K562 (cell line): ENCODE measurements at regions not wholly inside any gene's neighbourhood (a gene's known extent, or its start where the extent isn't known, plus 50 kb on each side); places are given as distances from the start of the nearest gene placed in this dataset.
"Not testable (repeated sequence)": the region's sequence is repeated elsewhere in the genome, so short reads cannot be mapped to it uniquely, and the experiment has no call there.

Source experiments
- ATAC-seq: fragments of 200-7000 bp; cut with Tn5 transposase; 3 replicates; pipeline ENCODE4 v1.9.1; 2020; ENCODE audit warnings: moderate library complexity
- BruUV-seq: library from RNA; stranded (reverse); fragments of 400-500 nt; replicated peaks from 2 replicates; lab custom pipeline; 2021; lab: Mats Ljungman, UMichigan
- CTCF ChIA-PET: fragments of 300-600 bp; formaldehyde crosslinking; extraction: SDS; loops from one replicate; lab custom pipeline; 2021; ENCODE audit warnings: low intra/inter-chr PET ratio; lab: Yijun Ruan, JAX
- POLR2A ChIA-PET: fragments of 300-600, 350-650 bp; sonication (Branson Sonifier 250); formaldehyde crosslinking; extraction: SDS; loops from one replicate; lab custom pipeline; 2021; ENCODE audit warnings: antibody characterized with exemption, inconsistent platforms; lab: Yijun Ruan, JAX
- DNase-seq, 4 experiments: peaks; one replicate each; pipeline versions ENCODE4 v3.0.0 to v3.0.0-alpha.2; 2011 to 2018; ENCODE audit warnings: low spot score in 3 of 4, mixed read lengths in 3 of 4; ENCODE audit errors: extremely low read depth in 1 of 4
- FAIRE-seq: peaks from 2 replicates; lab custom pipeline; 2011; peaks lifted over from hg19 to GRCh38; lab: Jason Lieb, UNC
- H2AFZ ChIP-seq: 2 replicates; pipeline ENCODE4 v1.6.0; 2011; ENCODE audit warnings: low read depth, low read length, control low read depth, inconsistent platforms
- H3K27ac ChIP-seq: fragments of 200-600 bp; 3 replicates; pipeline ENCODE4 v1.8.0; 2011; ENCODE audit warnings: low read depth, mild to moderate bottlenecking, control low read depth, inconsistent platforms, low read length, moderate library complexity, mixed read lengths; ENCODE audit errors: extremely low read depth
- H3K27me3 ChIP-seq, 2 experiments: fragments of 300-600 bp in 1 of 2; 2 replicates in 1 of 2; 3 replicates in 1 of 2; pipeline versions ENCODE4 v1.6.0 to v1.8.0; 2011; ENCODE audit warnings: inconsistent platforms in 2 of 2, low read length in 2 of 2, mild to moderate bottlenecking in 1 of 2, mixed read lengths in 1 of 2, moderate library complexity in 1 of 2; ENCODE audit not compliant: control insufficient read depth in 2 of 2, insufficient read depth in 2 of 2
- H3K36me3 ChIP-seq: fragments of 300-600 bp; 3 replicates; pipeline ENCODE4 v1.8.0; 2011; ENCODE audit warnings: mild to moderate bottlenecking, low read length, inconsistent platforms; ENCODE audit not compliant: control insufficient read depth, insufficient read depth
- H3K4me1 ChIP-seq, 2 experiments: fragments of 200-600 bp in 1 of 2; replicated peaks in 1 of 2; 2 replicates in 1 of 2; 3 replicates in 1 of 2; pipeline versions ENCODE4 v1.5.1 to v1.8.0; 2011; ENCODE audit warnings: inconsistent platforms in 2 of 2, low read length in 2 of 2, mild to moderate bottlenecking in 1 of 2, mixed read lengths in 1 of 2, moderate library complexity in 1 of 2; ENCODE audit not compliant: control insufficient read depth in 2 of 2, insufficient read depth in 2 of 2
- H3K4me2 ChIP-seq: 2 replicates; pipeline ENCODE4 v1.6.1; 2011; ENCODE audit warnings: low read length, control low read depth, inconsistent platforms, mixed read lengths; ENCODE audit not compliant: insufficient read depth
- H3K4me3 ChIP-seq: fragments of 200-600 bp; sonication (generic), shearing (Covaris generic); 2 replicates; pipeline ENCODE4 v1.5.1; 2016; ENCODE audit warnings: control low read depth, inconsistent platforms
- H3K79me2 ChIP-seq: fragments of 200-600 bp; 3 replicates; pipeline ENCODE4 v1.8.0; 2011; ENCODE audit warnings: low read length, inconsistent platforms; ENCODE audit not compliant: control insufficient read depth, insufficient read depth
- H3K9ac ChIP-seq, 2 experiments: 2 replicates each; pipeline versions ENCODE4 v1.6.0 to v1.6.1; 2011; ENCODE audit warnings: low read depth in 2 of 2, low read length in 2 of 2, control low read depth in 1 of 2, inconsistent platforms in 1 of 2, mild to moderate bottlenecking in 1 of 2, mixed read lengths in 1 of 2; ENCODE audit not compliant: insufficient read depth in 1 of 2
- H3K9me1 ChIP-seq: one replicate; pipeline ENCODE4 v1.6.0; 2011; ENCODE audit warnings: inconsistent platforms, mild to moderate bottlenecking, low read length, moderate library complexity; ENCODE audit not compliant: control insufficient read depth, insufficient read depth
- H3K9me3 ChIP-seq: replicated peaks from 2 replicates; pipeline ENCODE4 v1.5.1; 2011; ENCODE audit warnings: low read depth, low read length, inconsistent platforms; ENCODE audit not compliant: control insufficient read depth, insufficient read depth
- H4K20me1 ChIP-seq: replicated peaks from 2 replicates; pipeline ENCODE4 v1.6.1; 2011; ENCODE audit warnings: low read length, inconsistent platforms, mixed read lengths; ENCODE audit not compliant: control insufficient read depth, insufficient read depth
- ARHGAP35 ChIP-seq: fragments of 450-650 bp; IDR thresholded peaks from 2 replicates; pipeline ENCODE4 v1.6.1; 2018; ENCODE audit not compliant: partially characterized antibody
- ASH1L ChIP-seq: fragments of 450-650 bp; IDR thresholded peaks from 2 replicates; pipeline ENCODE4 v1.6.1; 2018; ENCODE audit warnings: borderline replicate concordance, mild to moderate bottlenecking, low read depth; ENCODE audit not compliant: partially characterized antibody
- CHD4 ChIP-seq: fragments of 200-600 bp; sonication (generic); IDR thresholded peaks from 3 replicates; pipeline ENCODE4 v1.6.1; 2012; ENCODE audit warnings: low read depth, mild to moderate bottlenecking, mixed read lengths, low read length, inconsistent platforms; ENCODE audit not compliant: insufficient read depth, insufficient replicate concordance, poor library complexity, severe bottlenecking
- JUND ChIP-seq, 2 experiments: IDR thresholded peaks; 2 replicates in 1 of 2; 3 replicates in 1 of 2; pipeline ENCODE4 v1.6.1; 2011; ENCODE audit warnings: borderline replicate concordance in 2 of 2, low read depth in 2 of 2, low read length in 2 of 2, improper control_type of control experiment in 1 of 2, missing biosample characterization in 1 of 2, missing genetic modification characterization in 1 of 2, missing genetic modification reagents in 1 of 2
- L3MBTL2 ChIP-seq: fragments of 450-650 bp; IDR thresholded peaks from 2 replicates; pipeline ENCODE4 v1.6.1; 2016; ENCODE audit warnings: mild to moderate bottlenecking, moderate library complexity
- MYBL2 ChIP-seq, 2 experiments: fragments of 450-650 bp in 1 of 2; sonication (generic) in 1 of 2; formaldehyde crosslinking in 1 of 2; IDR thresholded peaks; 2 replicates each; pipeline versions ENCODE4 v1.6.1 to v1.8.1; 2017 to 2022; ENCODE audit warnings: borderline replicate concordance in 1 of 2, inconsistent platforms in 1 of 2, low read depth in 1 of 2, mild to moderate bottlenecking in 1 of 2, missing genetic modification reagents in 1 of 2, moderate library complexity in 1 of 2
- PHF8 ChIP-seq: fragments of 200-600 bp; sonication (generic); IDR thresholded peaks from 2 replicates; pipeline ENCODE4 v1.6.1; 2012; ENCODE audit warnings: mixed run types, mild to moderate bottlenecking, inconsistent platforms, low read length, moderate library complexity, borderline replicate concordance
- RBM22 ChIP-seq: fragments of 200-400 bp; formaldehyde crosslinking; IDR thresholded peaks from 2 replicates; pipeline ENCODE4 v1.6.1; 2018; ENCODE audit warnings: low read length, low read depth; ENCODE audit not compliant: poor library complexity, severe bottlenecking
- RBM25 ChIP-seq: fragments of 200-400 bp; formaldehyde crosslinking; IDR thresholded peaks from 2 replicates; pipeline ENCODE4 v1.6.1; 2018; ENCODE audit warnings: low read length, low read depth, moderate library complexity; ENCODE audit not compliant: severe bottlenecking
- TAF9B ChIP-seq: fragments of 450-650 bp; IDR thresholded peaks from 2 replicates; pipeline ENCODE4 v1.6.1; 2018; ENCODE audit warnings: mild to moderate bottlenecking; ENCODE audit not compliant: partially characterized antibody
- ZFP30 ChIP-seq: fragments of 250-450 bp; sonication (Bioruptor Pico); IDR thresholded peaks from 2 replicates; pipeline ENCODE4 v1.8.0; 2022; ENCODE audit warnings: moderate library complexity, mild to moderate bottlenecking, inconsistent platforms, borderline replicate concordance
- ZNF146 ChIP-seq: IDR thresholded peaks from one replicate; pipeline ENCODE4 v1.6.1; 2018; ENCODE audit warnings: missing compliant biosample characterization; ENCODE audit not compliant: unreplicated experiment
- WGBS: fragments of 100-300 bp; shearing (Covaris generic); methylation state at CpG from one replicate; pipeline ENCODE4 v1.1.6; 2016; ENCODE audit warnings: low coverage, mixed read lengths; ENCODE audit not compliant: insufficient coverage; ENCODE audit errors: missing lambda C conversion rate; 5-methylcytosine and 5-hydroxymethylcytosine counted together
- in situ Hi-C: fragments of 300-500 bp; cut with MboI; formaldehyde crosslinking; loops from 4 replicates; pipeline ENCODE4 v1.15.0; 2018; ENCODE audit warnings: inconsistent platforms, mixed read lengths
- intact Hi-C: fragments of 100-400 bp; cut with micrococcal nuclease; formaldehyde crosslinking; loops from 2 replicates; pipeline ENCODE4 v1.14.2; 2022
- TF ChIP-seq, protein P1 (sequence below): sonication (generic); formaldehyde crosslinking; IDR thresholded peaks from 2 replicates; pipeline ENCODE4 v1.8.0; 2022; ENCODE audit warnings: mild to moderate bottlenecking, missing genetic modification reagents

DNA sequence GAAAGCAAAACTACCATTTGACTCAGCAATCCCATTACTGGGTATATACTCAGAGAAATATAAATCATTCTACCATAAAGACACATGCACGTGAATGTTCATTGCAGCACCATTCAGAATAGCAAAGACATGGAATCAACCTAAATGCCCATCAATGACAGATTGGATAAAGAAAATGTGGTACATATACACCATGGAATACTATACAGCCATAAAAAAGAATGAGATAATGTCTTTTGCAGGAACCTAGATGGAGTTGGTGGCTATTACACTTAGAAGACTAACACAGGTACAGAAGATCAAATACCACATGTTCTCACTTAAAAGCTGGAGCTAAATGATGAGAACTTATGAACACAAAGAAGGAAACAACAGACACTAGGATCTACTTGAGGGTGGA is 647.1 kb downstream of the MAT2B start:
- H3K9me3 ChIP-seq, H3K27me3 ChIP-seq, POLR2A ChIA-PET, H3K27ac ChIP-seq, H2AFZ ChIP-seq, BruUV-seq, H3K9ac ChIP-seq, H3K4me2 ChIP-seq, H3K4me1 ChIP-seq, in situ Hi-C loops, H3K4me3 ChIP-seq, ATAC-seq, DNase-seq, H4K20me1 ChIP-seq, H3K79me2 ChIP-seq, intact Hi-C loops, H3K9me1 ChIP-seq, CTCF ChIA-PET, H3K36me3 ChIP-seq, FAIRE-seq: not testable (repeated sequence)
- WGBS = 0% methylated on average over 1 of the region's 1 CpG
- peak; percentile 59 for TF ChIP-seq ZNF146 (CRISPR knock-in tag)
- TF ChIP-seq RBM25 = peak; percentile 12

DNA sequence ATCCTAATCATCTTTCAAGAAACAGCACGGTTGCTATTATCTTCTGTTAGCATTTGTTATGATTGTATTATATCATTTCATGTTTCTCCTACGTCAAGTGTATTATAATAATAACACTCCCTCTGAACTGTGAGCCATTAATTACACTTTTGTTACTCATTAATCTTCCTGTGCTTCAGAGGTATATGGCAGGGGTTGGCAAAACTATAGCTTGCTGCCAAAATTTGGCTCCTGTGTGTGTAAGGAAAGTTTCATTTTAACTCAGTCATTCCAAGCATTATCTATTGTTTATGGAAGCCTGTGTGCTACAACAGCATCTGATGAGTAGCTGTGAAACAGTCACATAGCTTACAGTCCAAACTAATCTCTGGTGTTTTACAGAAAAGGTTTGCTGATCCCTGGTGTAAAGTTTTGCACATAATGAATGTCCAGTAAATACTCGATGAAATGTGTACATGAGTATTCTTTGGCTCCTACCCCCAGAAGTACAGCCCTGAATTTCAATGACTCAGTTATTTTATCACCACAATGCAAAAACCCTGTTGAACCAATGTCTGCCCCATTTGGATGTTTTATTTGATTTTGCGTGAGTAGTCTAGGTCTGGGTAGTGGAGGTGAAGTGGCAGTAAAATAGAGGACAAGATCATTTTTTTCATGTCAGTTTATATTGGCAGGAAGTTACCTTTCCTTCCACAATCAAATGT is 648.2 kb downstream of the MAT2B start:
- no peak for ATAC-seq
- intact Hi-C loops (no loop called here), in situ Hi-C loops (no loop called here)
- no peaks in the 10 kb centered on the region for H3K79me2 ChIP-seq
- H3K9ac ChIP-seq = no peak overlapping the region
- DNase-seq = no peak
- no peaks in the 10 kb centered on the region for H3K9me3 ChIP-seq
- no peak overlapping the region for H3K27ac ChIP-seq
- H4K20me1 ChIP-seq = no peaks in the 10 kb centered on the region
- no peaks in the 10 kb centered on the region for H3K27me3 ChIP-seq
- no peak overlapping the region for H2AFZ ChIP-seq
- no peaks in the 10 kb centered on the region for H3K4me1 ChIP-seq
- H3K4me2 ChIP-seq = no peak overlapping the region
- H3K36me3 ChIP-seq = no peaks in the 10 kb centered on the region
- CTCF ChIA-PET = no interaction called here
- H3K9me1 ChIP-seq = no peaks in the 10 kb centered on the region
- POLR2A ChIA-PET = no interaction called here
- BruUV-seq = no TSS peak
- no peak for FAIRE-seq
- 6% methylated on average over 4 of the region's 4 CpGs for WGBS
- no peak overlapping the region for H3K4me3 ChIP-seq
- TF ChIP-seq RBM22 (no peak), TAF9B (no peak), PHF8 (no peak), MYBL2 (IDR thresholded peaks at IDR 0.05; ENCODE audit: low read depth) (no peak), MYBL2 (CRISPR knock-in tag; IDR thresholded peaks at IDR 0.05; ENCODE audit: borderline replicate concordance) (no peak), CHD4 (no peak), L3MBTL2 (no peak), ARHGAP35 (no peak), JUND (IDR thresholded peaks at IDR 0.05; ENCODE audit: borderline replicate concordance, low read depth, low read length) (no peak), JUND (tag; IDR thresholded peaks at IDR 0.05; ENCODE audit: borderline replicate concordance, low read depth, low read length) (no peak), ASH1L (no peak), ZFP30 (CRISPR knock-in tag) (no peak)
- TF ChIP-seq, protein P1, sequence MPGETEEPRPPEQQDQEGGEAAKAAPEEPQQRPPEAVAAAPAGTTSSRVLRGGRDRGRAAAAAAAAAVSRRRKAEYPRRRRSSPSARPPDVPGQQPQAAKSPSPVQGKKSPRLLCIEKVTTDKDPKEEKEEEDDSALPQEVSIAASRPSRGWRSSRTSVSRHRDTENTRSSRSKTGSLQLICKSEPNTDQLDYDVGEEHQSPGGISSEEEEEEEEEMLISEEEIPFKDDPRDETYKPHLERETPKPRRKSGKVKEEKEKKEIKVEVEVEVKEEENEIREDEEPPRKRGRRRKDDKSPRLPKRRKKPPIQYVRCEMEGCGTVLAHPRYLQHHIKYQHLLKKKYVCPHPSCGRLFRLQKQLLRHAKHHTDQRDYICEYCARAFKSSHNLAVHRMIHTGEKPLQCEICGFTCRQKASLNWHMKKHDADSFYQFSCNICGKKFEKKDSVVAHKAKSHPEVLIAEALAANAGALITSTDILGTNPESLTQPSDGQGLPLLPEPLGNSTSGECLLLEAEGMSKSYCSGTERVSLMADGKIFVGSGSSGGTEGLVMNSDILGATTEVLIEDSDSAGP (CRISPR knock-in tag) = no peak
